ENCODE measurements at regions not wholly inside any gene's neighbourhood (a gene's known extent, or its start where the extent isn't known, plus 50 kb on each side); places are given as distances from the start of the nearest gene placed in this dataset.

GRCh38 chr2:134129900-134130537 lies 123.9 kb upstream of the MGAT5 start (continued):
- no peak for TF ChIP-seq PBX3 (IDR thresholded peaks at IDR 0.05)

GRCh38 chr2:134131681-134132489 lies 122.0 kb upstream of the MGAT5 start:
- TF ChIP-seq TCF12 (IDR thresholded peaks at IDR 0.05) (no peak), TAF1 (IDR thresholded peaks at IDR 0.05; ENCODE audit: borderline replicate concordance, low read depth, low read length) (no peak), NRF1 (IDR thresholded peaks at IDR 0.05; ENCODE audit: low read depth, low read length) (no peak)
- Histone ChIP-seq H3K9me3 (no peaks in the 10 kb centered on the region), H3F3A (replicated peaks; ENCODE audit: insufficient read depth) (peaks cover 4% of the 10 kb centered on the region), H3K4me2 (no peak overlapping the region), H3K9ac (no peak overlapping the region), H3K4me3 (ENCODE audit: low read depth in 2 of 2, low read length in 1 of 2) (no peak overlapping the region), H3K36me3 (replicated peaks in 1 of 2; ENCODE audit: control insufficient read depth in 1 of 2, insufficient read depth in 2 of 2, low read length in 1 of 2) (no peaks in the 10 kb centered on the region), H4K20me1 (ENCODE audit: insufficient read depth) (no peaks in the 10 kb centered on the region), H3K27ac (ENCODE audit: low read depth in 2 of 2, low read length in 1 of 2) (no peak overlapping the region), H3K27me3 (ENCODE audit: insufficient read depth) (no peaks in the 10 kb centered on the region), H3K4me1 (ENCODE audit: control insufficient read depth in 1 of 2, insufficient read depth in 2 of 2, low read depth in 1 of 2, low read length in 1 of 2) (peaks cover 4 to 18% of the 10 kb centered on the region in 2 experiments; a peak in 3 of 4 replicates), H3K79me2 (ENCODE audit: insufficient read depth) (peaks cover 18% of the 10 kb centered on the region; the same call in 1 of the 2 replicates), H3K9me2 (no peaks in the 10 kb centered on the region), H2AFZ (ENCODE audit: low read depth) (no peak overlapping the region)
- 91% methylated on average over 7 of the region's 7 CpGs for WGBS (ENCODE audit: low lambda C conversion rate)
- ChIA-PET CTCF (no interaction called here), POLR2A (no interaction called here)
- DNase-seq, result no peak

DNA sequence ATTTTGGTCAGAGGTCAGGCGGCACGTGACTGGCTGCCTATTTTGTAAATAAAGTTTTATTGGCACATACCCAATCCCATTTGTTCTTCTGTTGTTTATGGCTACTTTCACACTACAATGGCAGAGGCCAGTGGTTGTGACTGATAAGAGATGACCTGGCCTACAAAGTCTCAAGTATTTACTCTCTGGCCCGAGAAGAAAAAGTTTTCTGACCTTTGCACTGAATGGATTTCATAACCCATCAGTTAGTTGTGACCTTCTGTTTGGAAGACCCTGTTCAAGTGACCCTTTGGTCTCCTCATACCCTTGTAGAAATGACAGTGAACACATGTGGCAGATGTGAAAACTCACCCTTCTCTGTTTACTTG lies 121.4 kb upstream of the MGAT5 start:
- Histone ChIP-seq H3K36me3 (replicated peaks in 1 of 2; ENCODE audit: control insufficient read depth in 1 of 2, insufficient read depth in 2 of 2, low read length in 1 of 2) (no peaks in the 10 kb centered on the region), H3K4me3 (ENCODE audit: low read depth in 2 of 2, low read length in 1 of 2) (no peak overlapping the region), H3K9ac (no peak overlapping the region), H3F3A (replicated peaks; ENCODE audit: insufficient read depth) (peaks cover 10% of the 10 kb centered on the region), H3K27ac (ENCODE audit: low read depth in 2 of 2, low read length in 1 of 2) (no peak overlapping the region), H3K9me3 (no peaks in the 10 kb centered on the region), H3K9me2 (no peaks in the 10 kb centered on the region), H3K27me3 (ENCODE audit: insufficient read depth) (no peaks in the 10 kb centered on the region), H3K79me2 (ENCODE audit: insufficient read depth) (peaks cover 18% of the 10 kb centered on the region; the same call in 1 of the 2 replicates), H3K4me1 (ENCODE audit: control insufficient read depth in 1 of 2, insufficient read depth in 2 of 2, low read depth in 1 of 2, low read length in 1 of 2) (peaks cover 10 to 22% of the 10 kb centered on the region in 2 experiments; a peak in 3 of 4 replicates), H3K4me2 (no peak overlapping the region), H4K20me1 (ENCODE audit: insufficient read depth) (no peaks in the 10 kb centered on the region), H2AFZ (ENCODE audit: low read depth) (no peak overlapping the region)
- WGBS (ENCODE audit: low lambda C conversion rate), result 92% methylated on average over 3 of the region's 3 CpGs
- no peak for DNase-seq
- CTCF ChIA-PET, result no interaction called here
- POLR2A ChIA-PET, result no interaction called here
- TF ChIP-seq SIN3A (IDR thresholded peaks at IDR 0.05; ENCODE audit: borderline replicate concordance, low read depth, low read length) (no peak), GABPA (IDR thresholded peaks at IDR 0.05; ENCODE audit: low read depth) (no peak), FOSL2 (IDR thresholded peaks at IDR 0.05; ENCODE audit: borderline replicate concordance, low read depth) (no peak), CTCF (IDR thresholded peaks at IDR 0.05) (no peak), USF2 (IDR thresholded peaks at IDR 0.05; ENCODE audit: borderline replicate concordance, low read depth, low read length) (no peak), JUND (IDR thresholded peaks at IDR 0.05) (no peak), EZH2phosphoT487 (IDR thresholded peaks at IDR 0.05; ENCODE audit: borderline replicate concordance, low read depth) (no peak), MEF2A (IDR thresholded peaks at IDR 0.05; ENCODE audit: borderline replicate concordance, low read depth) (no peak), ELF1 (IDR thresholded peaks at IDR 0.05) (no peak), TEAD4 (IDR thresholded peaks at IDR 0.05; ENCODE audit: borderline replicate concordance, insufficient read depth) (no peak), YY1 (IDR thresholded peaks at IDR 0.05; ENCODE audit: low read depth) (no peak), RCOR1 (IDR thresholded peaks at IDR 0.05; ENCODE audit: low read length) (no peak), MXI1 (IDR thresholded peaks at IDR 0.05; ENCODE audit: low read depth, low read length) (no peak), EP300 (IDR thresholded peaks at IDR 0.05; ENCODE audit: borderline replicate concordance in 1 of 2, low read depth in 1 of 2, low read length in 1 of 2) (no peak)
- TF ChIP-seq, protein P1, sequence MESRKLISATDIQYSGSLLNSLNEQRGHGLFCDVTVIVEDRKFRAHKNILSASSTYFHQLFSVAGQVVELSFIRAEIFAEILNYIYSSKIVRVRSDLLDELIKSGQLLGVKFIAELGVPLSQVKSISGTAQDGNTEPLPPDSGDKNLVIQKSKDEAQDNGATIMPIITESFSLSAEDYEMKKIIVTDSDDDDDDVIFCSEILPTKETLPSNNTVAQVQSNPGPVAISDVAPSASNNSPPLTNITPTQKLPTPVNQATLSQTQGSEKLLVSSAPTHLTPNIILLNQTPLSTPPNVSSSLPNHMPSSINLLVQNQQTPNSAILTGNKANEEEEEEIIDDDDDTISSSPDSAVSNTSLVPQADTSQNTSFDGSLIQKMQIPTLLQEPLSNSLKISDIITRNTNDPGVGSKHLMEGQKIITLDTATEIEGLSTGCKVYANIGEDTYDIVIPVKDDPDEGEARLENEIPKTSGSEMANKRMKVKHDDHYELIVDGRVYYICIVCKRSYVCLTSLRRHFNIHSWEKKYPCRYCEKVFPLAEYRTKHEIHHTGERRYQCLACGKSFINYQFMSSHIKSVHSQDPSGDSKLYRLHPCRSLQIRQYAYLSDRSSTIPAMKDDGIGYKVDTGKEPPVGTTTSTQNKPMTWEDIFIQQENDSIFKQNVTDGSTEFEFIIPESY (IDR thresholded peaks at IDR 0.05; ENCODE audit: borderline replicate concordance, low read depth), result no peak
